NCI-H1048 (cell line): ENCODE measurements at regions not wholly inside any gene's neighbourhood (a gene's known extent, or its start where the extent isn't known, plus 50 kb on each side); places are given as distances from the start of the nearest gene placed in this dataset.
"Not testable (repeated sequence)": the region's sequence is repeated elsewhere in the genome, so short reads cannot be mapped to it uniquely, and the experiment has no call there.

Experiments used
- DNase-seq: peaks from one replicate; lab custom pipeline; 2025; lab: John Stamatoyannopoulos, UW

DNA sequence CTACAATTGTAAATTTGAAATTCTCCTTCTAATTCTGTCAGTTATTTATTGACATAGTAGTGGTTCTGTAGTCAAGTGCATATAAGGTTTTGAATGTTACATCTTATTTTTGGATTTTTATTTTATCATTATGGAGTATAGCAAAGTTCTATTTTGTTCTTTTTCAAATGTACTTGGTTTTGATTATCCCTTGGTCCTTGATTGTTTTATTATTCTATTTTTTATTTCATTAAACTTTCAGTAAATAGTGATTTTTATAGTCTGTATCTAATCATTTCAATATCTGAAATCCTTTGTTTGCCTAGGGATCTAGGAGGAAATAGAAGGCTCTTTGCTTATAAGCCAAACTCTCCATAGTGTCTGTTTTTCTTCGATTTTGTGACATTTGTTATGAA lies 87.8 kb downstream of the HFE start:
- no peak for DNase-seq

DNA sequence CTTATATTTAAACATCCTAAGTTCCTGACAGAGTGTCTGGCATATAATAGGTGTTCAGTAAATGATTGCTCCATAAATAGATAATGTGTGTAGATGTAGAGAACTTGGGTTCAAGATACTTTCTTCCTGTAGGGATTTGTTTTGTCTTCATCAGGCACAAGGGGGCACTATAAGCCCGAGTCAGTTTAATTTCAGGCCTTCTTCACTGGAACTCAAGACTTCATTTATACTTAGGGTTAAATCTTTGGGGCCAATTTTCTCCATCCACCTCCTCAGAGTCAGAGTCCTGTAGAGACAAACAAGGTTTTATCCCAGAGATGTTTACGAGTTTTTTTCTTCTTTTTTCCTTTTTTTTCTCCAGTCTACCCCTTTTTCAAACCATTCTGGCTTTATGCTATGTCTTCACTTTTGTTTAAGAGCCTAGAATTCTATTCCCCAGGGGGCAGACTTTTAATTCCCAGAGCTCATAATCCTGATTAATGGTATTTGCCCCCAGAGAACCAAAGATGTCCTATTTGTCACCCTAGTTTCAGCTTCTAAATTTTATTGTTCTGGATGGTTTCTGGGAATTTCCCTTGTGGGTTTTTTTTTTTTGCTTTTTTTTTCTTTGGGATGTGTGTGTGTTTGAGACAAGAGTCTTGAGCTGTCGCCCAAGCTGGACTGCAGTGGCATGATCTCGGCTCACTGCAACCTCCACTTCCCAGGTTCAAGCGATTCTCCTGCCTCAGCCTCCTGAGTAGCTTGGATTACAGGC lies 88.4 kb downstream of the HFE start:
- DNase-seq = no peak

DNA sequence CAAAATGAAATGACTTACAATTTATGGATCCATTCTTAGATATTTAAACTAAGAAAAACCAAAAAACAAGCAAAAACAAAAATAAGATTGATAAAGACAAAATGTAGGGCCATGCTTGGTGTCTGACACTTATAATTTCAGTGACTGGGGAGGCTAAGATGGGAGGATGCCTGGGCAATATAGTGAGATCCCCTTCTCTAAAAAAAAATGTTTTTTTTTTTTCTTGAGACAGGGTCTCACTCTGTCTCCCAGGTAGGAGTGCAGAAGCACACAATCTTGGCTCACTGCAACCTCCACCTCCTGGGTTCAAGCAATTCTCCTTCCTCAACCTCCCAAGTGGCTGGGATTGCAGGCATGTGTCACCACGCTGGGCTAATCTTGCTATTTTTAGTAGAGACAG lies 92.4 kb downstream of the HFE start:
- no peak for DNase-seq

DNA sequence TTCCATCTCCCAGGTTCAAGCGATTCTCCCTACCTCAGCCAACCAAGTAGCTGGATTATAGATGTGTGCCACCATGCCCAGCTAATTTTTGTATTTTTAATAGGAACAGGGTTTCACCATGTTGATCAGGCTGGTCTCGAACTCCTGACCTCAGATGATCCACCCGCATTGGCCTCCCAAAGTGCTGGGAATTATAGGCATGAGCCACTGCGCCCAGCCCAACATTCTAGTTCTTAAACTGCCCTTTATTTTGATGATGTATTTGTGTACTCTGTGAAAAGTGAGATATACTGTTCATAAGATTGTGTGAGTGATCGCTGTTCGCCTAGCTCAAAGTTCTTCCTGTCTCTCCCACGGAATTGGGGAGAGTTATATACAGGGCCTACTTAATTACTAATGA lies 93.1 kb downstream of the HFE start:
- no peak for DNase-seq

DNA sequence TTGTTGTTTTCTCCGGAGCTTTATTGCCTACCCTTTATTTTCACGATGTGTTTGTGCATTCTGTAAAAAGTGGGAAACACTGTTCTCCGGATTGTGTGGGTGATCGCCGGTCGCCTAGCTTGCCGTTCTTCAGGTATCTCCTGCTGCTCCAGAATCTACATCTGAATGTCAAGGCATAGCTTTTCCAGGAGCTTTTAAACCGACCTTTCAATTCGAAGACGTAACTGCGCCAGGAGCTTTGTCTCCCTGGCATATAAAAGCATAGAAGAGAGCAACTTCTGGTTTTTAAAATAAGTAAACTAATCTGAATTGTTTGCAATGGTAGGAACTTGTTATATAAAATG lies 96.0 kb downstream of the HFE start:
- no peak for DNase-seq

DNA sequence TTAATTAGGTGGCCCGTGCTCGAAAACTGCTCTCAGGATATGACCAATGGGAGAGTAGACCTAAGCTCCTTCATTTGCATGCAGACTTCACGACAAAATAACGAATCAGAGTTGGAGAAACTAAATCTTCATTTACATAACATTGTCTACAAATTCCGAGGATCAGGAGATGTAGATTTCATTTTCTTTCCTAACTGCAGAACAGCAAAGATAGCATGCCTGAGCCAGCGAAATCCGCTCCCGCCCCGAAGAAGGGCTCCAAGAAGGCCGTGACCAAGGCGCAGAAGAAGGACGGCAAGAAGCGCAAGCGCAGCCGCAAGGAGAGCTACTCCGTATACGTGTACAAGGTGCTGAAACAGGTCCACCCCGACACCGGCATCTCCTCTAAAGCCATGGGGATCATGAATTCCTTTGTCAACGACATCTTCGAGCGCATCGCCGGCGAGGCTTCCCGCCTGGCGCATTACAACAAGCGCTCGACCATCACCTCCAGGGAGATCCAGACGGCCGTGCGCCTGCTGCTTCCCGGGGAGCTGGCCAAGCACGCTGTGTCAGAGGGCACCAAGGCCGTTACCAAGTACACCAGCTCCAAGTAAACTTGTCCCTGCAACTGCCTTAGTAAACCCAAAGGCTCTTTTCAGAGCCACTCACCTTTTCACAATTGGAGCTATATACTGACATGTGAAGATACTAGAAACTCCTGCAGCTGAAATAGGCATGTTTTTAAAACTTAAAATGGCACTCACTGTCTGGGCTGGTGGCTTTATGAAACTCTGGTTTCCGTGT lies 96.5 kb downstream of the HFE start:
- DNase-seq = no peak

DNA sequence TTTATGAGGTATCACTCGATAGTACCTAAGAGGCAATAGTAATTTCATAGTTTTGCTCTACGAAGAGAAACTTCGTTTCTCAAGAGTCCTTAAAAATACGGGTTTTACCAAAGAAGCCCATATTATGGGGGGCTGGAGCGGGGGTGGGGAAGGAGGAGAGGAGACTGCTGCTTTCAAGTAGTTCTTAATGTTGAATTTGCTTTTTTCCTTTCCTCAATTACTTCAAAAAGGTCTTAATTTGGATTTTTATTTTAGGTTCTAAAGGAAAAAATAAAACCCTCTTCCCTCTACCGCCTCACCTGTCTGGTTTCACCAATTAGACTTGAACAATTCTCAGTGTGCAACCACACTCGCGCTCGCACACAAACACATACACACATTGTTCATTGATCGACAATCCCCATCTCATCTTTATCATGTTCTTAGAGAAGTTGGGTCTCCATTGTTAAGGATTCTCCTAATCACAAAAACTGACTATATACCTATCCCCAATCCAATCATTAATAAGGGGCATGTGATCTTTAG lies 97.2 kb downstream of the HFE start:
- DNase-seq = no peak

DNA sequence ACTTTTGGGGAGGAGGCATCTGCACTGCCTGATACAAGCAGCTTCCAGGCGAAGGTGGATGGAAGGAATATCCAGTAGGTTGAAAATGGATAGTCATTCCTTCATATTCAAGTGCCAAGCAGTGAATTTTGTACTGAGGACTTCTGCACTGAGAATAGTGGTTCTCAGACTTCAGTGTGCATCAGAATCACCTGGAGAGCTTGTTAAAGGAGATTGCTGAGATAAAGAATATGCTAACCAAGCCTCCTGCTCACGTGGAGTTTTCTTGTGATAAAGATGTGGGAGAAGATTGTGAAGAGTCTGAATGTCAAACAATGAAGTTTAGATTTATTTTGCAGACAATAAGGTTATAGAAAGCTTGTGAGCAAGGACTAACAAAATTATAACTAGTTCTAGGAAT lies 97.8 kb downstream of the HFE start:
- DNase-seq = no peak

DNA sequence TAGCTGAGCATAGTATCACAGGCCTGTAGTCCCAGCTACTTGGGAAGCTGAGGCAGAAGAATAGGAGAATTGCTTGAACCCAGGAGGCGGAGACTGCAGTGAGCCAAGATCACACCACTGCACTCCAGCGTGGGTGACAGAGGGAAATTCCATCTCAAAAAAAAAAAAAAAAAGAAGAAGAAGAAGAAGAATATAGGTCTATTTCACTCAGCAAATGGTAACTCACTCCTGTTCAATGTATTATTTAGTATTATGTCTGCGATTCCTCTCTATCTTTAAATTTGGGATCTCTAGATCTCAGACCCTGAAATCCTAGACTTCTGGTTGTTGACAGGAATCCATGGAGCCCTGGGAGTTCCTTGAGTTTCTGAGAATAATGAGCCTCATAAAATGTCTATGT lies 98.6 kb downstream of the HFE start:
- DNase-seq = no peak

DNA sequence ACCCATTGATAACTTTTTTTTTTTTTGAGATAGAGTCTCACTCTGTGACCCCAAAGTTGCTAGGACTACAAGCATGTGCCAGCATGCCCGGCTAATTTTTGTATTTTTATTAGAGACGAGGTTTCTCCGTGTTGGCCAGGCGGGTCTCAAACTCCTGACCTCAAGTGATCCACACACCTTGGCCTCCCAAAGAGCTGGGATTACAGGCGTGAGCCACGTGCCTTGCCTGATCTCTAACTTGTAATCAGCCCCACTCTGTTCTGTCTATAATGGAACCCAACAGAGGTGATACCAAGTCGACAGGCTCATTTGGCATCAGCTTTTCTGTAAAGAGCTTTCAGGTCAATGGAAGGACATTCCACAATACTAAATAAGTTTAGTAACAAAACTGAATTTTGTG lies 99.4 kb downstream of the HFE start:
- no peak for DNase-seq

DNA sequence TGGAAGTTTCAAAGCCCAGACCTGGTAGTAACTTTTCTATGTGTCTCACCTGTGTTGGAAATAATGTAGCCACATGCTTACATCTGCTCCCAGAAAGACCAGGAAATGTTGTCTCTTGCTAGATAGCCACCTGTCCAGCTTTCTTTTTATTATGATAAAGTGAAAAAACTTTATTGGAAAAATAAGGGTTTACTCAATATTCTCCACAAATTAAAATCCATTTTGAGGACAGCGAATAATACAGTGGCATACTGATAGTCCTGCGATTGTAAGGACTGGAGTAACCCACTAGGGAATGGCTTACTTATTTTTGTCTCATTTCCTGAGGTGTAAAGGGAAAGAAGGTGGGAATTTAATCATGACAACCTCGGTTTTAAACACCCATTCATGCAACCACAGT lies 100.1 kb downstream of the HFE start:
- no peak for DNase-seq

DNA sequence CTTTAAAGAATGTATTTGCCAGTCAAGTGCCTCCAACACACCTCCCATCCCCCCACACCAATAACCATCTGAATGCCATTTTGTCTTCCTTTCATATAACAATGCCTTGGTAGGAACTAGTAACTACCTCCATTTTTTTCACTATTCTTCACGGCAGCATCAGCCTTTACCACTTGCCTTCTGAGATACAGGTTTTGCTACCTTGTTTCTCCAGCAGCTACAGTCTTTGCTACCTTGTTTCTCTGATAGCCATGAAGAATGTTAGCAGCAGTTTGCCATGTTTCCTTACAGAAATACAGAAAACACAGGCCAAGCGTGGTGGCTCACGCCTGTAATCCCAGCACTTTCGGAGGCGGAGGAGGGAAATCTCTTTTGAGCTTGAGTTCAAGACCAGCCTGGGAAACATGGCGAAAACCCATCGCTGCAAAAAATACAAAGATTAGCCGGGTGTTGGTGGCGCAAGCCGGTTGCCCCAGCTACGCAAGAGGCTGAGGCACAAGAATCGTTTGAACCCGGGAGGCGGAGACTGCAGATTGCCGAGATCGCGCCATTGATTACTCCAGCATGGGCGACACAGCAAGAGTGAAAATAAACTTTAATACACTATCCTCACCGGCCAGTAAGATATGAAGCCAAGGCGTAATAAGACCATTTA lies 100.9 kb downstream of the HFE start:
- DNase-seq = no peak

DNA sequence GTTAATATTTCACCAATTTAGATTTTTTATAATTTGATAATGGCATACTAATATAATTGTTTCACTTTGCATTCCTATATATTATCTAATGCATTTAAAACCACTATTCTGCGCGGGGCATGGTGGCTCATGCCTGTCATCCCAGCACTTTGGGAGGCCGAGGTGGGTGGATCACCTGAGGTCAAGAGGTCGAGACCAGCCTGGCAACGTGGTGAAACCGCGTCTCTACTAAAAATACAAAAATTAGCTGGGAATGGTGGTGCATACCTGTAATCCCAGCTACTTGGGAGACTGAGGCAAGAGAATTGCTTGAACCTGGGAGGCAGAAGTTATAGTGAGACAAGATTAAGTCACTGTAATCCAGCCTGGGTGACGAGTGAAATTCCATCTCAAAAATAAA lies 104.3 kb downstream of the HFE start:
- not testable (repeated sequence) for DNase-seq

DNA sequence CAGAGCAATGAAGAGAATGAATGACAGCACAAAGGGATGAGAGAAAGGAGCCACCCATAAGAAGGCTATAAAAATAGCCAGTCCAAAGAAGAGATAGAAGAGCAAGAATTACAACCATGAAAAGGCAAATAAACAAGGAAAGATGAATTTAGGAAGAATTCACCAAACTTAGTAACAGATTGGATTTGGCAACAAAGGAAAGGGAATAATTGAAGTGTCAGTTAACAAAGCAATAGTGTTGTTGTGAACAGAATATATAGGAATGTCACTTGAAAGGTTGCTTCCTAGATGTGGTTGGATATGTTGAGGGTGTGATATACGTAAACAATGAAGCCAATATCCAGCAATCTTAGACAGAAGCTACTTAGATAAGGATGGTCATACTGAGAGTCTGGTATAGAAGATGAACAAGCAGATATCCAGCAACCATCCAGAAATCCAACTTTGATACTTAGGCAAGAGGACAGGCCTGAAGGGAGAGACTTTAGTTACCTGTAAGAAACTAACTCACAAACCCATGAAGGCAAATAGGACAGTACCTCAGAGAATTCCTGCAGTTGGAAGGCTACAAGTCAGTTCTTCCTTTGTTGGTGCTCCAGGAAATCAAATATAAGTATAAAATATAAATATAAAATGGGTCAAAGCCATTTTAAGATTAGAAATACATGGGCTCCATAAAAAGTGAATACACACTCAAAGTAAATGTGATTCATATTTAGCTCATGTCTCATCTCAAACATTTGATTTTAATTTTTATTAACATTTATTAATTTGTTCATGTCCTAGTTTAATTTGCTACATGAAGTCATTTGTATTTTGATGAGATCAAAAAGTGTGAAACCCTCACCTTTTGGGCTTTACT lies 106.5 kb downstream of the HFE start:
- no peak for DNase-seq

DNA sequence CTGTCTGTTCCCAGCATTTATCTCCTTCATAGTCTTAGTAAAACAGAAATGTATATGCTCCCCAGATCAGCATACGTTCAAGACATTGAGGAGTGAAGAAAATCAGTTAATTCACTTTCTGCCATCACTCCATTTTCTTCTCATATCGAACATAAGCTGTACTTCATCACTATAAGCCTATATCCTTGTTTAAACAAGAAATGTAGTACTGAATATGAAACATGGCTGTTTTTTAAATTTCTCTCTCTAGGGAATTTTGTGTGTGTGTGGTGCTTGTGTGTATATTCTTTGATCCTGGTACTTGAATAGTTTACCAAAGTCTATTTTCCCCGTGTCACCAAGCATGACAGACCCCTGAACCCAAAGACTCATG lies 107.1 kb downstream of the HFE start:
- DNase-seq = no peak

DNA sequence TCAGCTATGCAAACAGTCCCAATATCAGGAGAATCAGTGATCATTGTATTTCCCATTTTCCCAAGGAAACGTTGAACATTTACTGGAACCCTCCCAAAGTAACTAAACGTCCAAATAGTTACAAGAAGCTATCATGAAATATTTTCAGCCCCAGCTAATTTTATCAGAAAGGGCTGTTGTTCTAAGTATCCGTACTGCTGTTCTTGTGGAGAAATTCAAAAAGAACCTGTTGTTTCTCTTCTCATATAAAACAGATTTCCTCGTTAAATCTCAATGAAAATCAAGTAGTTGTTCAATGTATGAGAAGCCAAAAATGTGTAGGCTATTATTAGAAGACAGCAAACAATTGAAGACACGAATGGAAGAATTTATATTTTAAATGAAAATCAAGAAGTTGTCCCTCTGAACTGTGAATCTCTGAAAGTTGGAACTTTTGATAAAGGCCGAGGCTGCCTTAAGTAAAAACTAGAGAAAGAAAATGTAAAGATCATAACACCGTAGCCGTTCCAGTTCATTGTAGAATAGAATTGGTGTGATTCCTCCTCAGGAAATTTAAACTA lies 107.7 kb downstream of the HFE start:
- DNase-seq = no peak

DNA sequence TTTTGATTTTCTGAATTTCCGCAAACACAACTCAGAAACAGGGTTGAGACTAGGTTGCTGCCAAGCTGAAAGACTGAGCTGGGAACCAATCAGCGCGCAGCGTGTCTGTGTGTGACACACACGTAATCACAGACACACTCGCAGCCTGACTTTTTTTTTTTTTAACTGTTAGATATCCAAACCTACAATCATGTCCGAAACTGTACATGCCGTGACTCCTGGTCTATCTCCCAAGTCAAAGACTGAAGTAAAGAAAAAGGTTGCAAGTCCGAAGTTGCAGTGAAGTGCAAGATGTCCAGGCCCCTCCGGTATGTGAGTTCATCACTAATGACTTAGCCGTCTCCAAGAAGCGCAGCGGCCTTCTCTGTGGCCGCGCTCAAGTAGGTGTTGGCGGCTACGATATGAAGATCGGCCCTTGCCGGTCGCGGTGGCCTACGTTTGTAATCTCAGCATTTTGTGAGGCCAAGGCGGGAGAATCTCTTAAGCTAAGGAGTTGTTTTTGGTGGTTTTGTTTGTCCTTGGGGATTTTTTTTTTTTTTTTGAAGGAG lies 108.2 kb downstream of the HFE start:
- DNase-seq = peak; percentile 57

DNA sequence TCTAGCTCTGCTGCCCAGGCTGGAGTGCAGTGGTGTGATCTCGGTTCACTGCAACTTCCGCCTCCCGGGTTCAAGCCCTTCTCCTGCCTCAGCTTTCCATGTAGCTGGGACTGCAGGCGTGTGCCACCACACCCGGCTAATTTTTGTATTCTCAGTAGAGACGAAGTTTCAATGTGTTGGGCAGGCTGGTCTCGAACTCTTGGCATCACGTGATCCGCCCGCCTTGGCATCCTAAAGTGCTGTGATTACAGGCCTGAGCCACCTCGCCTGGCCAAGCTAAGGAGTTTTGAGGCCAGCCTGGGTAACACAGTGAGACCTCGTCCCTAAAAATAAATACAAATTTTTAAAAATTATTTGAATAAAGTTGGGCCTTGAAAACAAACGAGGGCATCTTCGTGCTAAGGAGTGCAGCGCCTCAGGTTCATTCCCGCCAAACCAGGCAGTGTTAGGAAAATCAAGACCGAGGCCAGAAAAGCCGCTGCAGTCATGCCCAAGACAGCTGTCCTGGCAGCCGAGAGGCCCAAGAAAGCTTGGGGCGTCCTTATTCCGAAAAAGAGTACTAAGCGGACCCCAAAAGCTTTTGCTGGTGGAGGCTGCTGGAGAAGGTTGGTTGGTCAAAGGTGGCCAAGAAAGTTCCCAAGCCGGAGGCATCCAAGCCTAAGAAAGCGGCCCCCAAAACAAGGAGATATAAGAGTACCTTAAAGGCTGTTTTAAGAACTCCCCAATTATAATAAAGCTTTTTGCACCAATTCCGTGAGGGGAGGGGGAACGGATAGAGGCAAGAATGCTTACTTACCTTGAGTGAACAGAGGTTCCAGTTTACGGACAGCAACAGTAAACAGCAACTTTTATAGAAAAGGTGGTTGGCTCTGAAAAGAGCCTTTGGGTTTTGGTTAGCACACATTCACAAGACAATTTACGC lies 109.0 kb downstream of the HFE start:
- DNase-seq = no peak

DNA sequence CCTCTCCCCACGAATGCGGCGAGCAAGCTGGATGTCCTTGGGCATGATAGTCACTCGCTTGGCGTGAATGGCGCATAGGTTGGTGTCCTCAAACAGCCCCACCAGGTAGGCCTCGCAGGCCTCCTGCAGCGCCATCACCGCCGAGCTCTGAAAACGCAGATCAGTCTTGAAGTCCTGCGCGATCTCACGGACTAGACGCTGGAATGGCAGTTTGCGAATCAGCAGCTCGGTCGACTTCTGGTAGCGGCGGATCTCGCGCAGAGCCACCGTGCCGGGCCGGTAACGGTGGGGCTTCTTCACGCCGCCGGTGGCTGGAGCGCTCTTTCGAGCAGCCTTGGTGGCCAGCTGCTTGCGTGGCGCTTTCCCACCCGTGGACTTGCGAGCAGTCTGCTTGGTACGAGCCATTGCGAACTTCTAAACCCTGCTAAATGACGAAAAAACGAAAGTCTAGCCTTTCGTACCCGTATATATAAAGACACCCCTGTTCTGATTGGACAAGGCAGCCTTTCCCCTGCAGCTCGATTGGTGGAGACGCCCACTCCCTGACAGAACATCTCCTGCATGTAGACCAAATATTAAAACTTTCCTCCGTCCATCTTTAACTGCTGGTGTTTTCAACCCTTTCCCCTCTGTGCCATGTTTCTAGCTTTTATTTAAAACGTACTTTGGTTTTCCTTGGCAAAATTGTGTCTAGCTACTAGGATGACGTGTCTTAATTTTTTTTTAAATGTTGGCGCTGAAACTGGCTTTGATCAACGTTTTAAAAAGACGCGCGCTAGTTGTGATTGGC lies 109.8 kb downstream of the HFE start:
- no peak for DNase-seq

DNA sequence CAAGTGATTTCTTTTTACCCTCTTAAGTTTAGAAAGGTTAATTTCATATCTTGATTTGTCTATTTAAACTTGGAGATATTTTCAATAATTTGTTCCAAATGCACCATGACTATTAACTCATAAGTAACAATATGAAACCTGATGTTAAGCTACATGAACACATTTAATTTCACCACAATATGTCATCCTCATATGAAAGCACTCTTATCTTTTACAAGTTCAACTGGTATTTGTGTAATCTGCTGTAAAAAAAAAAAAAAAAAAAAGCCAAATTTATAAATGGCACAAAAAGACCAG lies 110.4 kb downstream of the HFE start:
- DNase-seq = no peak
